ENCODE measurements at regions not wholly inside any gene's neighbourhood (a gene's known extent, or its start where the extent isn't known, plus 50 kb on each side); places are given as distances from the start of the nearest gene placed in this dataset.

DNA sequence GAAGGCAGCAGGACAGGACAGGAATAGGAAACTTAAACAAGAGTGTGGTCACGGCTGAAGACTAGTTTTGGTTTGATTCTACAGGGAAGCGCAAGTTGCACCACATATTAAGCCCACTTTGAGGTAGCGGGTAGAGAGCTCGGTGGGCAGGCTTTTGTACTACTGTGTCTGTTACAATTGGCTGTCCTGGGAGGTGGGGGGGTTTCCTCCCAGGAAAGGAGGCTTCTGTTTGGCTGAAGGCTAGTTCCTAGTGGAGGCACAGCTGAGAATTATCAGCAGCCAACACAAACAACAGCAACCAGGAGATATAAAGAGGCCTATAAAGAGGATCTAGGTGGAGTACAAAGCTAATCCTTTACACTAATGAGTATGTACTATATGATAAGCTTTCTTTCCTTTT is 62.7 kb downstream of the ZNF648 start:
- no peak for TF ChIP-seq YY1 (IDR thresholded peaks at IDR 0.05; ENCODE audit: low read depth)
- TF ChIP-seq TAF1 (IDR thresholded peaks at IDR 0.05; ENCODE audit: low read depth) = no peak
- no peak for TF ChIP-seq EGR1 (IDR thresholded peaks at IDR 0.05)
- TF ChIP-seq REST (IDR thresholded peaks at IDR 0.05; ENCODE audit: low read depth) = no peak
- no peak for TF ChIP-seq ZBTB7A (IDR thresholded peaks at IDR 0.05; ENCODE audit: low read depth)
- no peak for TF ChIP-seq RAD21 (IDR thresholded peaks at IDR 0.05; ENCODE audit: low read depth)
- TF ChIP-seq EP300 (IDR thresholded peaks at IDR 0.05; ENCODE audit: borderline replicate concordance) = no peak
- TF ChIP-seq CEBPB (IDR thresholded peaks at IDR 0.05) = no peak
- TF ChIP-seq CREB1 (IDR thresholded peaks at IDR 0.05; ENCODE audit: low read depth) = no peak

All from Ishikawa (cell line).